ENCODE measurements at regions not wholly inside any gene's neighbourhood (a gene's known extent, or its start where the extent isn't known, plus 50 kb on each side); places are given as distances from the start of the nearest gene placed in this dataset.

DNA sequence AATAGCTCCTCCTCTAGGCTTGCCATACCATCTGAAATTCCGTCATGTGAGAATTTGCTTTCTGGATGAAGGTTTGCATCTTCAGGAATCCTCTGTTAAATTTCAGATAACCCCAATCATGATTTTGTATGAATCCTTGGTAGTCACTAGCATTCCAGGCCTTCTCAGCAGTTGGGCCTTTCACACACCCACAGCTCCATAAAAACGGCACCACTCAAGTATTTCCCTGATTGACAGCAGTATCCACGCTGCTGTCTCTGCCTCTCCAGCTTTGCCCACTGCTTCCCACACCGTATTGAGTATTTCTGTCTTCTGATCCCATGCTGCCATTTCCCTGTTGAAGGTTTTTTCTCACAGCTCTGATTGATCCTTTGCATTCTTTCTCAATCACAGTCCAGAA lies 208.7 kb upstream of the NCAM1 start:
- DNase-seq (ENCODE audit: low read depth in 1 of 2, low spot score in 2 of 2) (no peak), FAIRE-seq (no peak)
- no peak overlapping the region for H3K23ac ChIP-seq (ENCODE audit: insufficient read length)
- ChIA-PET CTCF (ENCODE audit: partially characterized antibody) (interaction anchor here (0.6 to 1.8 kb wide), 5 partner anchors 11 to 496 kb away, joined by 3 to 4 read pairs (median 3); no protein-coding TSS in a partner anchor), POLR2A (ENCODE audit: partially characterized antibody) (no interaction called here)
- no peak overlapping the region for H4K5ac ChIP-seq (ENCODE audit: insufficient read length, low read depth, low read length)
- no peaks in the 10 kb centered on the region for H3K9me3 ChIP-seq (ENCODE audit: insufficient read depth in 2 of 2, low read depth in 1 of 2, low read length in 1 of 2)
- H2BK20ac ChIP-seq (ENCODE audit: low read length), result no peak overlapping the region
- no peak overlapping the region for H2BK15ac ChIP-seq (ENCODE audit: low read length)
- no peaks in the 10 kb centered on the region for H3K79me1 ChIP-seq (ENCODE audit: low read depth, low read length)
- H4K8ac ChIP-seq (ENCODE audit: extremely low read depth, insufficient read depth, low read length), result no peak overlapping the region
- H2AFZ ChIP-seq (ENCODE audit: low read length), result no peak overlapping the region
- no peak overlapping the region for H3K27ac ChIP-seq (ENCODE audit: low read depth, low read length)
- H4K20me1 ChIP-seq (replicated peaks in 1 of 2; ENCODE audit: control insufficient read depth in 1 of 2, insufficient read depth in 2 of 2, low read length in 2 of 2), result no peaks in the 10 kb centered on the region
- no peak overlapping the region for H3K4ac ChIP-seq (replicated peaks; ENCODE audit: insufficient read length, low read depth, low read length)
- TF ChIP-seq RBBP5 (IDR thresholded peaks at IDR 0.05; ENCODE audit: borderline replicate concordance, low read depth, low read length) (no peak), KDM4A (IDR thresholded peaks at IDR 0.05; ENCODE audit: low read depth, low read length, severe bottlenecking) (no peak), SIN3A (conservative IDR thresholded peaks at IDR 0.05 in 1 of 2, IDR thresholded peaks at IDR 0.05 in 1 of 2; ENCODE audit: low read depth in 1 of 2, low read length in 2 of 2) (no peak)
- TF ChIP-seq, protein P1, sequence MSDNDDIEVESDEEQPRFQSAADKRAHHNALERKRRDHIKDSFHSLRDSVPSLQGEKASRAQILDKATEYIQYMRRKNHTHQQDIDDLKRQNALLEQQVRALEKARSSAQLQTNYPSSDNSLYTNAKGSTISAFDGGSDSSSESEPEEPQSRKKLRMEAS (IDR thresholded peaks at IDR 0.05), result no peak
- H3K79me2 ChIP-seq (ENCODE audit: control insufficient read depth in 1 of 2, insufficient read depth in 2 of 2, low read length in 2 of 2), result no peaks in the 10 kb centered on the region
- no peak overlapping the region for H3K4me2 ChIP-seq (ENCODE audit: insufficient read depth in 1 of 2, low read depth in 2 of 2, low read length in 2 of 2)
- H2BK120ac ChIP-seq (replicated peaks; ENCODE audit: low read depth, low read length), result no peak overlapping the region
- 89% methylated on average over 4 of the region's 4 CpGs; no CpG with 5 or more reads in 1 of the 2 experiments for WGBS, 2 experiments (ENCODE audit: extremely low coverage in 1 of 2, insufficient coverage in 1 of 2, insufficient read length in 1 of 2, insufficient replicate concordance in 2 of 2, low coverage in 1 of 2, low lambda C conversion rate in 2 of 2, missing lambda C conversion rate in 1 of 2)
- H3K9ac ChIP-seq (replicated peaks in 1 of 4; ENCODE audit: extremely low read depth in 1 of 4, low read depth in 3 of 4, low read length in 3 of 4), result no peak overlapping the region
- H3K27me3 ChIP-seq (replicated peaks in 1 of 4; ENCODE audit: control insufficient read depth in 3 of 4, extremely low read depth in 1 of 4, insufficient read depth in 3 of 4, low read length in 3 of 4), result no peaks in the 10 kb centered on the region
- H3K14ac ChIP-seq (ENCODE audit: insufficient read length), result no peak overlapping the region
- H3K23me2 ChIP-seq (ENCODE audit: low read depth, low read length), result no peaks in the 10 kb centered on the region; the same call in 1 of the 2 replicates
- no peak overlapping the region for H3K18ac ChIP-seq (ENCODE audit: extremely low read depth, low read length)
- no peak overlapping the region for H2BK12ac ChIP-seq (ENCODE audit: low read depth, low read length)
- H2AK5ac ChIP-seq (ENCODE audit: low read depth, low read length), result no peak overlapping the region
- H3K4me3 ChIP-seq (ENCODE audit: extremely low read depth in 1 of 4, insufficient read depth in 2 of 4, low read depth in 3 of 4, low read length in 4 of 4), result no peak overlapping the region
- peaks cover 0 to 3% (median 0%) of the 10 kb centered on the region in 4 experiments; a peak in 1 of 7 replicates for H3K4me1 ChIP-seq (replicated peaks in 1 of 4; ENCODE audit: control insufficient read depth in 3 of 4, insufficient read depth in 4 of 4, low read length in 3 of 4)
- no peaks in the 10 kb centered on the region for H3K36me3 ChIP-seq (ENCODE audit: control insufficient read depth in 2 of 4, insufficient read depth in 4 of 4, low read length in 3 of 4)
- no peak overlapping the region for H3K56ac ChIP-seq (replicated peaks; ENCODE audit: insufficient read length, low read depth, low read length)
- no peak overlapping the region for H4K91ac ChIP-seq (replicated peaks; ENCODE audit: insufficient read length, low read length)
- H2BK5ac ChIP-seq (ENCODE audit: low read depth, low read length), result no peak overlapping the region

Data from H1 (cell line).